GM18508 (cell line): ENCODE measurements at regions not wholly inside any gene's neighbourhood (a gene's known extent, or its start where the extent isn't known, plus 50 kb on each side); places are given as distances from the start of the nearest gene placed in this dataset.

Experiments
- ATAC-seq: cut with Tn5 transposase; IDR thresholded peaks from one replicate; pipeline ENCODE4 v1.9.1; 2021; ENCODE audit warnings: moderate number of reproducible peaks; ENCODE audit not compliant: insufficient read depth, unreplicated experiment

- no peak for ATAC-seq
Measured at GRCh38 chr18:38033282-38033681, 467.7 kb upstream of the CELF4 start.

DNA sequence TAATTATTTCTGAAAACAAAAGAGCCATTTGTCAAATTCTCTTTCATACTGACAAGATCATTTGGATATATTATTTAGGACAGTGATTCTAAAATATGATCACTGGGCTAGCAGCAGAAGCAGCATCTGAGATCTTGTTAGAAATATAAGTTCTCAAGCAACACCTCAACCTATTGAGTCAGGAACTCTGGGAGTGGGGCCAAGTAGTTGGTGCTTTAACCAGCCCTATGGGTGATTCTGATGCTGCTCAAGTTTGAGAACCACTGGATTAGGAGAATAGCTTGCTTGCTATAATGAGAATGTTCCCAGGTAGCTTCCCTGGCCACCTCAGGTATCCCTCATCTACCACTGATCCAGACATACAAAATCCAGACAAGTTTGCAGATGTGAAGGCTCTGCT, 466.9 kb upstream of the CELF4 start:
- no peak for ATAC-seq

DNA sequence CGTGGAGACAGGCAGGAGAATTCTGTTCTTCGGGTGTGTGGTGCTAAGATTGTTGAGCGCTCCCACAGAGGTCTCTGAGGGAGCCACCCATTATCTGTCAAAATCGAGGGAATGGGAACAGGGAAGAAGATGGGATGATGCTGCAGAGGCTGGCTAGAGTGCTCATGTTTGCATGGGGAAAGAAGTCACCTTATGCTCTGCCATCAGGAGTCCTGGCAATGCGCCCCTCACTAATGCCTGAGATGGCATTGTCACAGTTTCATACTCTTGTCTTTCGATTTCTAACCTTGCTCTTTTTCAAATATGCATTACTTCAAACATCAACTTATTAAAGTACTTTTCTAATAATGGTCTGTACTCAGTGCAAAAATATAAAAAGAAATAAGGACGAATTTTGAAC, 463.3 kb upstream of the CELF4 start:
- no peak for ATAC-seq

DNA sequence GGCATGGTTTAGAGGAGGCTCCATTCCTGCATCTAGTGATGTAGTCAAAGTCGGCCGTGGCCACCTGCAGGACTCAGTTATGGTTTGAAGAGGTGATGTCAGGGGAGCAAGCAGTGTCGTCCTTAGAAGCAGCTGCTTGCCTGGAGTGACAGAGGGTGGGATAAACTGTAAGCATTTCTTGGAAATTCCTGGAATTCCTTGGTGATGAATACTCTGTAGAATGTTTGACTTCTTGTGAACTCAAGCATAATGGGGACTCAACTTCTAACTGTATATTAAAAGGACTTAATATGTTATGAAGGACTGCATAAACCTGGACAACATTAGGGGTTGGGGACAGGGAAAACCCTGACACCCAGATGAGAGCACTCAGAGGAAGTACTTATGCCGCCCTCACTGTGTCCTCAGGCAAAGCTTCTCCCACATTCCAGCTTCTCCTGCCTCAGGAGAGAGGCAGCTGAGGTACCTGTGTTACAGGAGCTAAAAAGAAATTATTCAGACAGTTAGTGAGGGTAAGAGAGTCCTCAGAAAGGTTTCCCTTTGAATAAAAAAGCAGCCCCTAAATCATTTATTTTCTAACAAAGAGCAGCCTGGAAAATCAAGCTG, 459.9 kb upstream of the CELF4 start:
- no peak for ATAC-seq

DNA sequence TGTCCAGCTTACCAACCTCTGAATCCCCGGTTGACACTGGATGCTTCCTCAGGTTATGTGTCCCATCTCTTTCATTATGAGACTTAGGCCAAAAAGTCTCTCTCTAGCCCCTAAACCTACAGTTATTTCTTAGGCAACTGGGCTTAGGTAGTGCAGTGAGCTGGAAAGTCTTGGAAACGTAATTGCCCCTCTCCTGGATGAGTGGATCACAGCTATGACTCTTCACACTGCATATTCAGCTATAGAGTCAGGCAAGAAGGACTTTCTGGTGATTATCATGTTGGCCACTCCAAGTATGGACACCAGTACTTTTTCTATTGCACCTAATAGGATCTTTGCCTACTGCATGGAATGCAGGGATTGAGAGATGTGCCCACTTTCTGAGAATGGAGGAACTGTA, 458.3 kb upstream of the CELF4 start:
- no peak for ATAC-seq

GRCh38 chr18:38022234-38022633, 456.6 kb upstream of the CELF4 start:
- no peak for ATAC-seq

DNA sequence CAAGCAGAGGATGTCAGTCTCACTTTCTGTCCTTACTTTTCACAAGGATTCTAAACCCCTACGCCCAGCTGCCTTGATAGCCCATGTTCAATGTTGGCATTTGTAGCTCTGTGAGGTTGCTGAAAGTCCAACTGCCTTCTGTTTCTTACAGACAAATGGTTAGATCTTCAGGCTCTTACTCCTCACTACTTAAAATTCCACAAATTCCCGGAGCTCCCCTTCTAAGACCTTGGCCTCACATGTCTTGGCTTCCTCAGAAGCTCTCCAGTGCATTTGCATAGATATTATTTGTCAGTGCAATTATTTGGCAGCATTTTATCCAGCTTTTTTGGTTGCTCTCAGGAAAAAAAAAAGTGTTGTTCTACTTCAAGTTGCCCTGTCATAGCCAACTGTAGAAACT, 453.7 kb upstream of the CELF4 start:
- ATAC-seq: no peak

DNA sequence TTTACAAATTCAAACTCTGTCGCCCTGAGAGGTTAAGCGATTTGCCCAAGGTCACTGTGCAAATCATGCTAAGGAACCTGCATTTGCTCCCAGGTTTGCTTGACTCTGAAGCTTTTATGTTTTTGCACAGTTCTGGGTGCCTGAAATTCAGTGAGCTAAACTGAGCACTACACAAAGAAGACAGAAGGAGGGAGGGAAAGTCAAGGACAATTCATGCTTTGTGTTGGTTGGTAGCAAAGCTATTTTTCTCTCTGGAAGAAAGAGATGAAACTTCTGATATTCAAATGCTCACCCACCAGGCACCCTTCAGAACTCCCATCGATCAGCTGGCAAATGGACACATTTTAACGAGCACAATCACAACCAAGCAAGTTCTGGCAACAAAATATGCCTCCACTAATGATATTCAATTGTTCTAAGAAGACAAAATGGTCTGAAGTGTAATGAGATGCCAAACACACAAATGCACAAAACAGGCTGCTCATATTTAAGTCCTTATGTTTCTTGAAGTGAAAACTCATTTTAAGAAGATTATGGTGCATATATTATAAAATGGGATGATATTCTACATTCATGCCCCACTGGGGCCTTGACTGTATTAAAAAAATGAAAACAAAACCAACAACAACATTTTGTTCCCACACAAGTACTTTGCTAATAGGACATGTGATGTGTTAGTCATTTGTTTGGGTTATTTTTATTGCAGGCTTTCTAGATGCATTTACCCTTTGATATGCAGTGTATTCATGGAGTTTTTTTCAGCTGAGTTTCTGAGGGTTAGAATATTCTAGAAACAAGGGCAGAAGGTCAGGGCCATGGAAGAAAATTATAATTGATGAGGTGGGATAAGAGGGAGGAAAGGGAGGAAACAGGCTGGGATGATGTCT, 445.6 kb upstream of the CELF4 start:
- no peak for ATAC-seq

DNA sequence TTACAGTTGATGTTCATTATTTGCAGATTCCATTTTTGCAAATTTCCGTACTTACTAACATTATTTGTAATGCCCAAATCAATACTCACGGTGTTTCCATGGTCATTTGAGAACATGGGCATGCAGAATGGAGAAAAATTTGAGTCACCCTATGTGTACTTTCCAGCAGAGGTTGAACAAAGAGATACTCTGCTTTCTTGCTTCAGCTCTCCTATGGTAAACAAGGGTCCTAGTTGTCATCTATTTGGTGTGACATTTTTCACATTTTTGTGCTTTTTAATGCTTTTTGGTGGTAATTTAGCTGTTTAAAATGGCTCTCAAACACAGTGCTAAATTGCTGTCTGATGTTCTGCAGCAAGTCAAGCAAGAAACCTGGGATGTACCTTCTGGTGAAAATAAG, 444.4 kb upstream of the CELF4 start:
- ATAC-seq: no peak

GRCh38 chr18:38009320-38009719, 443.7 kb upstream of the CELF4 start:
- no peak for ATAC-seq

- ATAC-seq: no peak
Measured at GRCh38 chr18:38007676-38008330, 442.2 kb upstream of the CELF4 start.

DNA sequence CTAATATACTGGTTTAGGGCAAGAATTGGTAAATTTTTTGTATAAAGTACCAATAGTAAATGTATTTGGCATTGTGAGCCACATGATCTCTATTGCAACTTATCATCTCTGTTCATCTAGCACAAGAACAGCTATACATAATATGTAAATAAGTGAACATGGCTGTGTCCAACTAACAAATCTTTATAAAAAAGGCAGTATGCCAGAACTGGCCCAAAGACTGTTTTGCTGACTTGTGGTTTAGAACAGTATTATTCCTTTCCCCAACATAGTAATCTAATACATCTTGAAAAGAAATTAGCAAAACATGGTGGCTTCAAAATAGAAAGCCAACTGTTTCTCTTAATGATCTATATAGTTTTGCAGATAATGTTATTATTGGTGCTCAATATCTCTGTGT, 441.4 kb upstream of the CELF4 start:
- ATAC-seq: no peak

DNA sequence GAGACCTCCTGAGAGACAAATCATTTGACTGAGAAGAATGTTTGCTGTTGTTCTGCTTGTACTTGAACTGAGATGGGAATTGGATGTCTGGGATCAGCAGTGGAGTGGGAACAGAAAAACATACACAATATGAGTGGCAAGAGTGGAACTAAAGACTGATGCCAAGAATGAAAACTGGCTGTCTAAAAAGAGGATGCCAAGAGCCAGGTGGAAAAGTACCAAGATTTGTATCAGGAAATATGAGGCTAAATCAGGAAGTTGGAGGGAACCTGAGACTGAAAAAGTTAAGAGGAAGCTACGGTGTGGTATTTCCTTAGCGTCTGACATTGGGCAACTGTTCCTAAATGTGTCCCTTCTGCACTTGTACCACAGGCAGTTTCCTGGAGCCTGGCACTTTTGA, 440.9 kb upstream of the CELF4 start:
- no peak for ATAC-seq

GRCh38 chr18:37997695-37998094, 432.1 kb upstream of the CELF4 start:
- no peak for ATAC-seq

- no peak for ATAC-seq
Measured at GRCh38 chr18:37987901-37988300, 422.3 kb upstream of the CELF4 start.

DNA sequence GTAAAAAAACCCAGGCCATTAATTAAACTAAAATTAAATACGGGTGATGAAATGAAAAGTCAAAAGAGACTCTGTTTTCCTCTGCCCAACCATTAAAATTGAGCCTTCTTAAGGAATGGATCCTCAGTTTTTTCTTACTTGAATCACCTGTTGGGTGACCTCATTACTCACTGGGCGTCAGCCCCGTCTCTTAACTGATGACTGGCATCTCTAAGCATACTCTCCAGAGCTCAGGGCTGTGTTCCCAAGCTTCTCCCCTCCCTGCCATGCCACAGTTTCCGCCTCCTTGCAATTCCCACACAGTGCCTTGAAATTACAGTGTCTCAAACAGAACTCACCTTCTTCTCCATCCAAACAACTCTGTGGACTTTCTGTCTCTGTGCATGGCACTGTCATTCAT, 421.1 kb upstream of the CELF4 start:
- ATAC-seq: no peak

- no peak for ATAC-seq
Measured at GRCh38 chr18:37985126-37985525, 419.5 kb upstream of the CELF4 start.

GRCh38 chr18:37980556-37980955, 415.0 kb upstream of the CELF4 start:
- no peak for ATAC-seq

DNA sequence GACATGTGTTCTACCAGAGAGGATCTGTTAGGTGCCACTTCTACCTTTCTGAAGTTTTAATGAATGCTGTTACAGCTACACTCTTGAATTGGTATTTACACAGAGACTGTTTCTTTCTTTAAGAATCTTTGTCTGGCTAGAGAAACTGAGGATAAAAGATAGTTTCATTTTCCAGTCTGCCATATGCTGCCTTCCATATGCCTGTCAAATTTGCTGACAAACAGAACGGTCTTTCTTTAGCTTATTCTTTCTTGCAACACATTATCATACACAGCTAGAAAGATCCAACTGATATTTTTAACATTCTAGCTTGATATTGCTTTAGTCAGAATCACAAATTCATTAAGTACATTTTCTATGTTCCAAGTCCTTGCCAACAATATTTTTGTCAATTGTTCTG, 409.8 kb upstream of the CELF4 start:
- ATAC-seq: no peak

DNA sequence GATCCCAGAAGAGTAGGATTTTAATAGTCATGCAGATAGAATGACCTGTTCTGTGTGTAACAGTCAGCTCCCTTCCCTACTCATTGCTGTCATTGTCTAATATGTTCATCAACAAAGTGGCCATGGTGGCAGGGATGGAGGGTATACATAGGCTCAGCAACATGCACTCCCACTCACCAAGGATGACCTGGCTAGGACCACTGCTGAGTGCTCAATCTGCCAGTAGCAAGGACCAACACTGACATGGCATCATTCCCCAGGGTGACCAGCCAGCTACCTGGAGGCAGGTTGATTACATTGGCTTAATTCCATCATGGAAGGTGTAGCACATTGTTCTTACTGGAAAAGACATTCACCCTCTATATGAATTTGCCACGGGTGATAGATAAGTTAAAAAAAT, 401.7 kb upstream of the CELF4 start:
- no peak for ATAC-seq

DNA sequence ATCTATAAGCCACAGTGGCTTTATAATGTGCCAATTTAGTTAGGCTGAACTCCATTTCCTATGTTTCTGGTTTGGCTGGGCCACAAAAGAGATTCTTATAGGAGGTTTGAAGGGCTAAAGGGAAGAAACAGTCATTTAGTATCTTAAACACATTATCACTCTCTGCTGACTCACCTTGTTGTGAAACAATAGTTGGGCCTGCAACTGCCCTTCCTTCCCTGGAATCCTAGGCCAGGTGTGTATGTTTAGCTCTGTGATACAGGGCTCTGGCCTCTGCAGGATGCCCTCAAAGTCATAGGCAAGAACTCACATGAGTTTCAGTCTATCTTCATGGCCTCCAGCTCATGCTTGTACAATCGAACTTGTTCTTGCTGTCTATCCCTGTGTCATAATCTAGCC, 400.0 kb upstream of the CELF4 start:
- no peak for ATAC-seq
